BLaER1 treated with 17β-estradiol and CSF1 and Interleukin-3, amounts not matched to agents 10 nM and 100 nM (cell line): ENCODE measurements at regions not wholly inside any gene's neighbourhood (a gene's known extent, or its start where the extent isn't known, plus 50 kb on each side); places are given as distances from the start of the nearest gene placed in this dataset.

Experiments
- H3K27ac ChIP-seq, 11 experiments: shearing (Covaris generic); formaldehyde crosslinking; 2 replicates each; pipeline ENCODE4 v1.8.1; 2022
- H3K27me3 ChIP-seq, 11 experiments: shearing (Covaris generic); formaldehyde crosslinking; 2 replicates each; pipeline ENCODE4 v1.8.1; 2022
- H3K36me3 ChIP-seq, 11 experiments: shearing (Covaris generic); formaldehyde crosslinking; 2 replicates each; pipeline ENCODE4 v1.8.1; 2022
- H3K4me1 ChIP-seq, 10 experiments: shearing (Covaris generic); formaldehyde crosslinking; 2 replicates each; pipeline ENCODE4 v1.8.1; 2022
- H3K4me2 ChIP-seq, 11 experiments: shearing (Covaris generic); formaldehyde crosslinking; 2 replicates each; pipeline ENCODE4 v1.8.1; 2022
- H3K4me3 ChIP-seq, 10 experiments: shearing (Covaris generic); formaldehyde crosslinking; 2 replicates each; pipeline ENCODE4 v1.8.1; 2022
- H3K9ac ChIP-seq, 11 experiments: shearing (Covaris generic); formaldehyde crosslinking; 2 replicates each; pipeline ENCODE4 v1.8.1; 2022
- H3K9me3 ChIP-seq, 11 experiments: shearing (Covaris generic); formaldehyde crosslinking; replicated peaks in 1 of 11; 2 replicates each; pipeline ENCODE4 v1.8.1; 2022
- H4K20me1 ChIP-seq, 11 experiments: shearing (Covaris generic); formaldehyde crosslinking; 2 replicates each; pipeline ENCODE4 v1.8.1; 2022
- Cebpa-rat ChIP-seq, 11 experiments: shearing (Covaris generic); IDR thresholded peaks; 2 replicates each; pipeline ENCODE4 v1.8.1; 2022

GRCh38 chr11:107276077-107276476 lies 181.5 kb downstream of the CWF19L2 start:
- no peaks in the 10 kb centered on the region for H3K4me1 ChIP-seq
- H3K36me3 ChIP-seq: no peaks in the 10 kb centered on the region
- no peak overlapping the region for H3K9ac ChIP-seq
- no peak overlapping the region for H3K27ac ChIP-seq
- TF ChIP-seq Cebpa-rat (IDR thresholded peaks at IDR 0.05): no peak
- no peaks in the 10 kb centered on the region for H4K20me1 ChIP-seq
- no peaks in the 10 kb centered on the region for H3K9me3 ChIP-seq
- no peak overlapping the region for H3K4me3 ChIP-seq
- no peak overlapping the region for H3K4me2 ChIP-seq
- no peaks in the 10 kb centered on the region for H3K27me3 ChIP-seq

- H3K4me2 ChIP-seq: no peak overlapping the region
- TF ChIP-seq Cebpa-rat (IDR thresholded peaks at IDR 0.05): no peak
- H3K27ac ChIP-seq: no peak overlapping the region
- no peaks in the 10 kb centered on the region for H3K9me3 ChIP-seq
- no peaks in the 10 kb centered on the region for H3K36me3 ChIP-seq
- no peak overlapping the region for H3K4me3 ChIP-seq
- no peaks in the 10 kb centered on the region for H3K27me3 ChIP-seq
- H3K9ac ChIP-seq: no peak overlapping the region
- H3K4me1 ChIP-seq: no peaks in the 10 kb centered on the region
- no peaks in the 10 kb centered on the region for H4K20me1 ChIP-seq
These were observed 182.0 kb downstream of the CWF19L2 start for GRCh38 chr11:107275632-107276031.

DNA sequence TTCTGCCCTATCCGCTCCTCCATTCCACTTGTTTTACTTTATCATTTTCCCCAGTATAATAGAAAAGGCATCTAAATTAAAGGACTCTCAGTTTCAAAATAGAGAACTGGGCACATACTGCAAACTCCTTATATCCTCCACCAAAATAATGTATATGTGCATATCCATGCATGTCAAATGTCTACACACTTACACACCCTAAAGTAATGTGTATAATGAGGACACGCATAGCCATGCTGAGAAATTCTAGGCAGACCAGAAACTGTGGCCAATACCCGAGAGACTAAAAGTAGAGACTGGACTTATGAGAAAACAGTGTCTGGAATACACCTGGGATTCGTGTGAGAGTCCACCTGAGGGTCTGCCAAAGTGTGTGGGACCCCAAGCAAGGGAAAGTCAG lies 183.5 kb downstream of the CWF19L2 start:
- H3K9me3 ChIP-seq: no peaks in the 10 kb centered on the region
- H3K4me1 ChIP-seq: no peaks in the 10 kb centered on the region
- H3K36me3 ChIP-seq: no peaks in the 10 kb centered on the region
- TF ChIP-seq Cebpa-rat (IDR thresholded peaks at IDR 0.05): no peak
- no peaks in the 10 kb centered on the region for H4K20me1 ChIP-seq
- no peak overlapping the region for H3K4me2 ChIP-seq
- H3K27me3 ChIP-seq: no peaks in the 10 kb centered on the region
- no peak overlapping the region for H3K27ac ChIP-seq
- H3K9ac ChIP-seq: no peak overlapping the region
- H3K4me3 ChIP-seq: no peak overlapping the region

- Histone ChIP-seq H4K20me1 (no peaks in the 10 kb centered on the region), H3K27ac (no peak overlapping the region), H3K4me2 (no peak overlapping the region), H3K27me3 (no peaks in the 10 kb centered on the region), H3K9me3 (no peaks in the 10 kb centered on the region), H3K9ac (no peak overlapping the region), H3K4me1 (no peaks in the 10 kb centered on the region), H3K36me3 (no peaks in the 10 kb centered on the region), H3K4me3 (no peak overlapping the region)
- no peak for TF ChIP-seq Cebpa-rat (IDR thresholded peaks at IDR 0.05)
These were observed 185.1 kb downstream of the CWF19L2 start for GRCh38 chr11:107272561-107272960.

GRCh38 chr11:107271425-107271824 lies 186.2 kb downstream of the CWF19L2 start:
- H3K4me1 ChIP-seq: no peaks in the 10 kb centered on the region
- H3K4me3 ChIP-seq: no peak overlapping the region
- no peaks in the 10 kb centered on the region for H3K9me3 ChIP-seq
- H3K36me3 ChIP-seq: no peaks in the 10 kb centered on the region
- no peak overlapping the region for H3K27ac ChIP-seq
- no peak for TF ChIP-seq Cebpa-rat (IDR thresholded peaks at IDR 0.05)
- no peak overlapping the region for H3K4me2 ChIP-seq
- no peaks in the 10 kb centered on the region for H3K27me3 ChIP-seq
- H3K9ac ChIP-seq: no peak overlapping the region
- H4K20me1 ChIP-seq: no peaks in the 10 kb centered on the region

- no peak overlapping the region for H3K4me3 ChIP-seq
- H3K27ac ChIP-seq: no peak overlapping the region
- no peak for TF ChIP-seq Cebpa-rat (IDR thresholded peaks at IDR 0.05)
These were observed 188.6 kb downstream of the CWF19L2 start for GRCh38 chr11:107268977-107269376.

DNA sequence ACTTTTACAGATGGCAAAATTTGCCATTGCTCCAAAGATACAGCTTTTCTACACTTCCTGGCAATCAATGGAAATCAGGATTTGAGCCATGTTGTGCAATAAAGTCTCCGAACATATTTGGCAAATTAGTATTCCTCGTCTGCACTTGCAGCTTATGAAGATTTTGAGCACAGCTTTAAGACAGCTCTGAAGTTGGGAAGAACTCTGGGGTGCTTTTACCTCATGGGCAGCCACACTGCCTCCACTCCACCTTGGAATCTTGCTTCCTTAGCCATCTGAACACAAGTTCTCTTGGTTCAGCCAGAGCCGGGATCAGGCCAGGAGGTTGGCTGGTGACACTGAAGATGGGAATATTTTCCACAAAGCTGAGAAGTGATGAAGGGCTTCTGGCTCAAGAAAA lies 191.2 kb downstream of the CWF19L2 start:
- Histone ChIP-seq H4K20me1 (no peaks in the 10 kb centered on the region), H3K27ac (no peak overlapping the region), H3K9me3 (no peaks in the 10 kb centered on the region), H3K4me2 (no peak overlapping the region), H3K4me1 (no peaks in the 10 kb centered on the region), H3K36me3 (no peaks in the 10 kb centered on the region), H3K27me3 (no peaks in the 10 kb centered on the region), H3K4me3 (no peak overlapping the region), H3K9ac (no peak overlapping the region)
- no peak for TF ChIP-seq Cebpa-rat (IDR thresholded peaks at IDR 0.05)

More at GRCh38 chr11:107268977-107269376, 188.6 kb downstream of the CWF19L2 start:
- Histone ChIP-seq H3K4me2 (no peak overlapping the region), H3K9me3 (no peaks in the 10 kb centered on the region), H4K20me1 (no peaks in the 10 kb centered on the region), H3K27me3 (no peaks in the 10 kb centered on the region), H3K4me1 (no peaks in the 10 kb centered on the region), H3K36me3 (no peaks in the 10 kb centered on the region), H3K9ac (no peak overlapping the region)

GRCh38 chr11:107265591-107266121 lies 192.0 kb downstream of the CWF19L2 start:
- Histone ChIP-seq H3K36me3 (no peaks in the 10 kb centered on the region), H3K27me3 (no peaks in the 10 kb centered on the region), H3K27ac (no peak overlapping the region), H3K4me1 (no peaks in the 10 kb centered on the region), H3K4me3 (no peak overlapping the region), H3K9me3 (no peaks in the 10 kb centered on the region), H3K4me2 (no peak overlapping the region), H3K9ac (no peak overlapping the region), H4K20me1 (no peaks in the 10 kb centered on the region)
- no peak for TF ChIP-seq Cebpa-rat (IDR thresholded peaks at IDR 0.05)

GRCh38 chr11:107263844-107264563 lies 193.6 kb downstream of the CWF19L2 start:
- Histone ChIP-seq H3K9ac (no peak overlapping the region), H3K27me3 (no peaks in the 10 kb centered on the region), H3K4me2 (no peak overlapping the region), H3K27ac (no peak overlapping the region), H4K20me1 (no peaks in the 10 kb centered on the region), H3K36me3 (no peaks in the 10 kb centered on the region), H3K4me1 (no peaks in the 10 kb centered on the region), H3K4me3 (no peak overlapping the region), H3K9me3 (no peaks in the 10 kb centered on the region)
- TF ChIP-seq Cebpa-rat (IDR thresholded peaks at IDR 0.05): no peak

DNA sequence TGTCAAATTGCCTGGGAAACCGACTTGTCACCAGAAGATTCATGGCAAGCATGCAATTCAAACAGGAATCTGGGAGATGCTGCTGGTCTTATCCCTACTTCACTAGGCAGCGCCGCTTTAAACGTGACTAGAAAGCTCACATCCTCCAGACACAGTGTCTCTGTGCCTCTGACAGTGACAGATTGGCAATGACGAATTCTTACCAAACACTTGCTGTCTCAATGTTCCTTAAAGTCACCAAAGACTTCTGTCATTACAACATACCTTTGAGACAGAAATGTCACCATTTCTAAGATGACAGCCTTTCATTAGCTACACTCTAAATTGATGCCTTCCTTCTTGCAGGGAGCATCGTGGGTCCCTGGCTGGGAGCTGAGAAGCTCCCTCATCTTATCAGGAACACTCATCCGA lies 197.8 kb downstream of the CWF19L2 start:
- H3K4me2 ChIP-seq: no peak overlapping the region

More for the DNA sequence above, 197.8 kb downstream of the CWF19L2 start:
- Histone ChIP-seq H3K36me3 (no peaks in the 10 kb centered on the region), H3K9me3 (no peaks in the 10 kb centered on the region), H3K4me3 (no peak overlapping the region), H3K27ac (no peak overlapping the region), H3K27me3 (no peaks in the 10 kb centered on the region), H4K20me1 (no peaks in the 10 kb centered on the region), H3K9ac (no peak overlapping the region), H3K4me1 (no peaks in the 10 kb centered on the region)
- TF ChIP-seq Cebpa-rat (IDR thresholded peaks at IDR 0.05): no peak
